ENCODE measurements at regions not wholly inside any gene's neighbourhood (a gene's known extent, or its start where the extent isn't known, plus 50 kb on each side); places are given as distances from the start of the nearest gene placed in this dataset.

GRCh38 chr19:20315543-20315942 lies 148.5 kb downstream of the ZNF486 start:
- no peaks in the 10 kb centered on the region for H3K4me1 ChIP-seq (ENCODE audit: control insufficient read depth, extremely low read depth, insufficient read depth, low read length)
- no peak for DNase-seq (ENCODE audit: low read depth, low spot score)
- no peak overlapping the region for H3K4me2 ChIP-seq (ENCODE audit: control insufficient read depth, extremely low read depth, insufficient read depth, low read depth, low read length)
- H3K36me3 ChIP-seq (ENCODE audit: control insufficient read depth in 2 of 2, extremely low read depth in 1 of 2, insufficient read depth in 2 of 2, low read length in 2 of 2) = no peaks in the 10 kb centered on the region
- H3K4me3 ChIP-seq (ENCODE audit: control insufficient read depth in 2 of 3, extremely low read depth in 1 of 3, insufficient read depth in 2 of 3, low read depth in 1 of 3, low read length in 3 of 3) = no peak overlapping the region
- FAIRE-seq = no peak
- H3K9ac ChIP-seq (ENCODE audit: control insufficient read depth, extremely low read depth, insufficient read depth, low read length) = no peak overlapping the region
- H3K79me2 ChIP-seq (ENCODE audit: control insufficient read depth, insufficient read depth, low read length) = no peaks in the 10 kb centered on the region
- no peak overlapping the region for H2AFZ ChIP-seq (ENCODE audit: control insufficient read depth, low read length)
- H3K27ac ChIP-seq (ENCODE audit: control insufficient read depth, insufficient read depth, low read length) = no peak overlapping the region
- H3K9me1 ChIP-seq (ENCODE audit: control insufficient read depth, extremely low read depth, insufficient read depth, low read length) = no peaks in the 10 kb centered on the region
- H3K27me3 ChIP-seq (ENCODE audit: control insufficient read depth, extremely low read depth, insufficient read depth, low read length) = no peaks in the 10 kb centered on the region
- dilution Hi-C loops (cut with MboI; ENCODE audit: extremely low pct_ligation_motif_present, low sequenced_read_pairs) = no loop called here
- H3K9me3 ChIP-seq (ENCODE audit: control insufficient read depth, low read depth, low read length) = peaks cover 3% of the 10 kb centered on the region
- no peak for TF ChIP-seq EZH2 (IDR thresholded peaks at IDR 0.05; ENCODE audit: low read length)
- TF ChIP-seq CTCF (optimal IDR thresholded peaks at IDR 0.05 in 1 of 3, IDR thresholded peaks at IDR 0.05 in 1 of 3, conservative IDR thresholded peaks at IDR 0.05 in 1 of 3; ENCODE audit: extremely low read depth in 1 of 3, insufficient read depth in 2 of 3, low read length in 3 of 3) = no peak
- no peaks in the 10 kb centered on the region for H4K20me1 ChIP-seq (ENCODE audit: control insufficient read depth, extremely low read depth, insufficient read depth, low read length)

GRCh38 chr19:20313894-20314293 lies 146.9 kb downstream of the ZNF486 start:
- Histone ChIP-seq H3K36me3 (ENCODE audit: control insufficient read depth in 2 of 2, extremely low read depth in 1 of 2, insufficient read depth in 2 of 2, low read length in 2 of 2) (no peaks in the 10 kb centered on the region), H4K20me1 (ENCODE audit: control insufficient read depth, extremely low read depth, insufficient read depth, low read length) (no peaks in the 10 kb centered on the region), H3K27ac (ENCODE audit: control insufficient read depth, insufficient read depth, low read length) (no peak overlapping the region), H3K4me1 (ENCODE audit: control insufficient read depth, extremely low read depth, insufficient read depth, low read length) (no peaks in the 10 kb centered on the region), H3K9me3 (ENCODE audit: control insufficient read depth, low read depth, low read length) (peaks cover 3% of the 10 kb centered on the region), H3K79me2 (ENCODE audit: control insufficient read depth, insufficient read depth, low read length) (no peaks in the 10 kb centered on the region), H3K4me3 (ENCODE audit: control insufficient read depth in 2 of 3, extremely low read depth in 1 of 3, insufficient read depth in 2 of 3, low read depth in 1 of 3, low read length in 3 of 3) (no peak overlapping the region), H3K4me2 (ENCODE audit: control insufficient read depth, extremely low read depth, insufficient read depth, low read depth, low read length) (no peak overlapping the region), H3K9ac (ENCODE audit: control insufficient read depth, extremely low read depth, insufficient read depth, low read length) (no peak overlapping the region), H3K9me1 (ENCODE audit: control insufficient read depth, extremely low read depth, insufficient read depth, low read length) (no peaks in the 10 kb centered on the region), H3K27me3 (ENCODE audit: control insufficient read depth, extremely low read depth, insufficient read depth, low read length) (no peaks in the 10 kb centered on the region), H2AFZ (ENCODE audit: control insufficient read depth, low read length) (no peak overlapping the region)
- dilution Hi-C loops (cut with MboI; ENCODE audit: extremely low pct_ligation_motif_present, low sequenced_read_pairs) = no loop called here
- DNase-seq (ENCODE audit: low read depth, low spot score) (no peak), FAIRE-seq (no peak)
- no peak for TF ChIP-seq EZH2 (IDR thresholded peaks at IDR 0.05; ENCODE audit: low read length)
- TF ChIP-seq CTCF (optimal IDR thresholded peaks at IDR 0.05 in 1 of 3, IDR thresholded peaks at IDR 0.05 in 1 of 3, conservative IDR thresholded peaks at IDR 0.05 in 1 of 3; ENCODE audit: extremely low read depth in 1 of 3, insufficient read depth in 2 of 3, low read length in 3 of 3) = no peak

All from keratinocyte (primary cell).